ENCODE measurements at regions not wholly inside any gene's neighbourhood (a gene's known extent, or its start where the extent isn't known, plus 50 kb on each side); places are given as distances from the start of the nearest gene placed in this dataset.
A peak's percentile ranks its signal among the peaks of the same experiment; 100 is the strongest.

- intact Hi-C loops (cut with DNase I): no loop called here
- DNase-seq: peak; percentile 54 to 55
- Histone ChIP-seq H3K4me1 (peaks cover 53 to 59% of the 10 kb centered on the region in 2 donors), H3K27ac (peak overlapping the region; percentile 57 to 93 (median 79)), H3K27me3 (no peaks in the 10 kb centered on the region), H3K9me3 (no peaks in the 10 kb centered on the region), H3K36me3 (no peaks in the 10 kb centered on the region), H3K4me3 (replicated peaks in 1 of 3) (no peak overlapping the region)
- WGBS, 2 donors: 49 to 72% methylated on average over 8 to 17 of the region's 17 CpGs
- TF ChIP-seq CTCF (IDR thresholded peaks at IDR 0.05): no peak
- TF ChIP-seq POLR2A (IDR thresholded peaks at IDR 0.05): peak in 1 of 2 donors; percentile 17
Measured at GRCh38 chr12:131221061-131221956, 267.6 kb downstream of the ADGRD1 start.

DNA sequence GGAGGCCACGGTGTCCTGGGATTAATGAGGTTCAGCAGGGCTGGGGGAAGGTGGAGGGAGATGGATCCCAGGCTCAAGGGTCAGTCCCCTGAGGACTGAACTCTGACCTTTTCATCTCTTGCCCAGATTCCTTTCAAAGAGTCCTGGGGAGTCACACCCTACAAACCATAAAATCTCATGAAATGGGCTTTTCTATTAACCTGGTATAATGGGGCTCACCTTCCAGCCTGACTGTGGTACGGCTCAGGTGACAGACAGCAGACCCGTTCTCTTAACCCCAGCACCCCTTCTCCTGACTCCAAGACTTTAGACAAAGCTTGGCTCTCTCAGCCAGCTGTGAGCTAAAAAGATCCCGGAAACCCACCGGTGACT, 268.2 kb downstream of the ADGRD1 start:
- no peaks in the 10 kb centered on the region for H3K9me3 ChIP-seq
- no peak overlapping the region for H3K4me3 ChIP-seq (replicated peaks in 1 of 3)
- peak overlapping the region; percentile 57 to 93 (median 79) for H3K27ac ChIP-seq
- no peaks in the 10 kb centered on the region for H3K27me3 ChIP-seq
- DNase-seq: no peak
- TF ChIP-seq POLR2A (IDR thresholded peaks at IDR 0.05) (no peak), CTCF (IDR thresholded peaks at IDR 0.05) (no peak)
- intact Hi-C loops (cut with DNase I): no loop called here
- WGBS, 2 donors: 24 to 43% methylated on average over 4 to 5 of the region's 5 CpGs
- H3K4me1 ChIP-seq: peaks cover 53 to 59% of the 10 kb centered on the region in 2 donors
- no peaks in the 10 kb centered on the region for H3K36me3 ChIP-seq

GRCh38 chr12:131222329-131223139, 268.8 kb downstream of the ADGRD1 start:
- Histone ChIP-seq H3K4me3 (replicated peaks in 1 of 3) (no peak overlapping the region), H3K36me3 (no peaks in the 10 kb centered on the region), H3K27me3 (no peaks in the 10 kb centered on the region), H3K4me1 (peaks cover 47 to 53% of the 10 kb centered on the region in 2 donors), H3K9me3 (no peaks in the 10 kb centered on the region), H3K27ac (peak overlapping the region; percentile 57 to 93 (median 79))
- WGBS, 2 donors: 32 to 43% methylated on average over 16 to 22 of the region's 22 CpGs
- intact Hi-C loops (cut with DNase I): no loop called here
- DNase-seq: peak; percentile 83 to 88
- TF ChIP-seq CTCF (IDR thresholded peaks at IDR 0.05): no peak
- peak in 1 of 2 donors; percentile 58 for TF ChIP-seq POLR2A (IDR thresholded peaks at IDR 0.05)

DNA sequence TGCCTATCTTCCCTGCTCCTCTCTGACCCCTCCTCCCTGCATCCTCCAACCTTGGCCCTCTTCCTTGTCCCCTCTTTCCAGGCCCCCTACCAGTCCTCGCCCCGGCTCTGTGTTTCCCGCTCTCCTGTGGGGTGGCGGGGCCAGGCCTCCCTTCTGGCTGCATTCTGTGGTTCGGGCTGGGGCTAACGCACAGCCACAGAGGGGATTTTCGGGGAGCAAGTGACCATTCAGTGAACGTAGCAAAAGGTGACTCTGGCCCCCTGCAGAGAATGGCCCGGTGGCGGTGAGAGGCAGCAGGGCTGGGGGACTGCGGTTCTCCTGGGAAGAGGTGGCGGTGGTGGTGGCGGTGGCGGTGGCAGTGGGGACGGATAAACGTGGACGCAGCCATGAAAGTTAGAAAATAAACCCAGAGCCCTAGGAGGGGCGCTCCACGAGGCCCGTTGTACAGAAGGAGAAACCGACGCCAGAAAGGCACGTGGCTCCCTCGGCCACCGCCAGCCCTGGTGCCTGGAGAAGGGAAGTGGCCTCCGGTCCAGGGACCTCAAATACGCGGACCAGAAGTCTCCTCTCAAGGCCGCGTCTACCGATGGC, 269.6 kb downstream of the ADGRD1 start:
- Histone ChIP-seq H3K9me3 (no peaks in the 10 kb centered on the region), H3K4me1 (peaks cover 40 to 46% of the 10 kb centered on the region in 2 donors), H3K27me3 (no peaks in the 10 kb centered on the region), H3K4me3 (replicated peaks in 1 of 3) (no peak overlapping the region), H3K27ac (peak overlapping the region in 2 of 3 donors; percentile 79 to 93), H3K36me3 (no peaks in the 10 kb centered on the region)
- no peak for TF ChIP-seq POLR2A (IDR thresholded peaks at IDR 0.05)
- no peak for TF ChIP-seq CTCF (IDR thresholded peaks at IDR 0.05)
- intact Hi-C loops (cut with DNase I): no loop called here
- 93 to 94% methylated on average over 31 of the region's 31 CpGs for WGBS, 2 donors
- no peak for DNase-seq
